Heart left ventricle (tissue), 13 donors: ENCODE measurements at regions not wholly inside any gene's neighbourhood (a gene's known extent, or its start where the extent isn't known, plus 50 kb on each side); places are given as distances from the start of the nearest gene placed in this dataset.

Experiments used
- POLR2A ChIP-seq, 2 donors: fragments of 450-650 bp; IDR thresholded peaks; one replicate each; pipeline ENCODE4 v1.6.1; 2017; ENCODE audit warnings: antibody characterized with exemption in 2 of 2, mild to moderate bottlenecking in 2 of 2, moderate library complexity in 2 of 2
- TF ChIP-seq, protein P1 (sequence below), 12 donors: fragments of 200-600 bp; sonication (generic) in 4 of 12; IDR thresholded peaks; one replicate each; pipeline versions ENCODE4 v1.5.0 to v1.8.0; 2018 to 2022; ENCODE audit warnings: antibody characterized with exemption in 12 of 12, mild to moderate bottlenecking in 5 of 12
- donor health status: ischemic (EF 13 %, LVEDD 7.1; RV severe dilation, severe dysfunction).
- donor health status: DM: no; HTN: yes; CAD: no.
- donor health status: DM: no; HTN: no; CAD: no.
- donor health status: ischemic (EF 25% LVEDD 6.9; RV normal size, moderate dysfunction).
- donor health status: ischemic (EF 25% LVEDD 5.7; RV mildly dilated, moderate dysfunction).
- donor health status: ischemic (EF 35%, LVEDD 5.7; RV mildly dilated, moderate dysfunction).
- donor health status: nonischemic (EF 11% LVEDD 7.7; RV severe dilation, severe dysfunction).
- donor health status: DM: yes; HTN: yes; CAD: no.
- donor health status: PGD.
- donor health status: ischemic (EF 29% LVEDD 5.4; RV normal size, mild dysfunction).
- donor health status: nonischemic (EF 23%, LVEDD 6.1; RV moderate dilation, normal function).

DNA sequence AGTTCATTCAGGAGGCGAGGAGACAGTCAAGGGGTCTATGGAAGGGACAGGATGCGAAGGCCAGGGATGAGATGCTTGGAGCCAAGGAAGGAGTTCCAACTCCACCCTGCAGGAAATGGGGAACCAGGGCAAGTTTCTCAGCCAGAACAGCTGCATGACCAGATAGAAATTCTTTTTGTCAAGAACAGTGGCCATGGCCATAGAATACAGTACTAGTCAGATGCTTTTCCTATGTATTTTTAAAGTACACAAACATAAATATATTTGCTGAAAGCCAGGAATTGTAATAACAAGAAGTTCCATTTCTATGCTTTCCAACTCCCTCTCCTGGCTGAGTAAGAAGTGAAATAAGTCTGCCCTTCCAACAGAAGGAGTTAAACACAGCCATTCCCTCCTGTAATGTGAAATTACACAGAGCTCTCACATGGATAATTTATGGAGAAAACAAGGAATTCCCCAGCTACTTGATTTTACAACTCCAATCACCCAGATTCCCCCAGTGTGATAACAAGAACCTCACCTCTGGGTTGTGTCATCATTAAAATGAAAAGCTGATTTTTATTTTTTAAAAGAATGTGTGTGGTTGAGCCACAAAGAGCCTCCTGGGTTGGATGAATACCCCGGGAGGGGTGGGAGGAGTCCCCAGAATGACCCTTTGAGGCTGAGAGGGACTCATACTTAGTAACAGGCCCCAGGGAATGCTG is 124.6 kb upstream of the ARHGEF3 start:
- TF ChIP-seq, protein P1, sequence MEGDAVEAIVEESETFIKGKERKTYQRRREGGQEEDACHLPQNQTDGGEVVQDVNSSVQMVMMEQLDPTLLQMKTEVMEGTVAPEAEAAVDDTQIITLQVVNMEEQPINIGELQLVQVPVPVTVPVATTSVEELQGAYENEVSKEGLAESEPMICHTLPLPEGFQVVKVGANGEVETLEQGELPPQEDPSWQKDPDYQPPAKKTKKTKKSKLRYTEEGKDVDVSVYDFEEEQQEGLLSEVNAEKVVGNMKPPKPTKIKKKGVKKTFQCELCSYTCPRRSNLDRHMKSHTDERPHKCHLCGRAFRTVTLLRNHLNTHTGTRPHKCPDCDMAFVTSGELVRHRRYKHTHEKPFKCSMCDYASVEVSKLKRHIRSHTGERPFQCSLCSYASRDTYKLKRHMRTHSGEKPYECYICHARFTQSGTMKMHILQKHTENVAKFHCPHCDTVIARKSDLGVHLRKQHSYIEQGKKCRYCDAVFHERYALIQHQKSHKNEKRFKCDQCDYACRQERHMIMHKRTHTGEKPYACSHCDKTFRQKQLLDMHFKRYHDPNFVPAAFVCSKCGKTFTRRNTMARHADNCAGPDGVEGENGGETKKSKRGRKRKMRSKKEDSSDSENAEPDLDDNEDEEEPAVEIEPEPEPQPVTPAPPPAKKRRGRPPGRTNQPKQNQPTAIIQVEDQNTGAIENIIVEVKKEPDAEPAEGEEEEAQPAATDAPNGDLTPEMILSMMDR (IDR thresholded peaks at IDR 0.05), result peak in 1 of 12 donors; percentile 13
- TF ChIP-seq POLR2A (IDR thresholded peaks at IDR 0.05), result no peak
